PFSK-1 (cell line): ENCODE measurements at regions not wholly inside any gene's neighbourhood (a gene's known extent, or its start where the extent isn't known, plus 50 kb on each side); places are given as distances from the start of the nearest gene placed in this dataset.

Experiments used
- FOXP2 ChIP-seq: optimal IDR thresholded peaks from 2 replicates; pipeline ENCODE3; 2011; ENCODE audit warnings: borderline replicate concordance, control low read depth, inconsistent platforms; ENCODE audit not compliant: insufficient read depth; ENCODE audit errors: extremely low read length, extremely low read depth
- POLR2AphosphoS5 ChIP-seq: IDR thresholded peaks from 2 replicates; pipeline ENCODE4 v1.6.1; 2012; ENCODE audit warnings: low read depth, mild to moderate bottlenecking, control low read depth, low read length, moderate library complexity
- REST ChIP-seq, 2 experiments: IDR thresholded peaks; 2 replicates each; pipeline versions ENCODE4 v1.6.1 to v1.8.0; 2011 to 2012; ENCODE audit warnings: low read depth in 2 of 2, low read length in 2 of 2, control low read depth in 1 of 2, inconsistent platforms in 1 of 2, mild to moderate bottlenecking in 1 of 2, moderate library complexity in 1 of 2; ENCODE audit not compliant: insufficient read depth in 1 of 2
- SIN3A ChIP-seq: IDR thresholded peaks from 2 replicates; pipeline ENCODE4 v1.6.1; 2012; ENCODE audit warnings: mild to moderate bottlenecking, low read length, moderate library complexity, borderline replicate concordance; ENCODE audit not compliant: insufficient read depth
- TAF1 ChIP-seq: IDR thresholded peaks from 2 replicates; pipeline ENCODE4 v1.6.1; 2012; ENCODE audit warnings: low read length, control low read depth, borderline replicate concordance; ENCODE audit not compliant: insufficient read depth

GRCh38 chr10:110445871-110446270 is 51.8 kb upstream of the DUSP5 start:
- TF ChIP-seq REST (IDR thresholded peaks at IDR 0.05; ENCODE audit: insufficient read depth in 1 of 2, low read depth in 2 of 2, low read length in 2 of 2), result no peak
- TF ChIP-seq POLR2AphosphoS5, result no peak
- TF ChIP-seq TAF1, result no peak
- no peak for TF ChIP-seq SIN3A
- TF ChIP-seq FOXP2, result no peak
